ENCODE measurements at regions not wholly inside any gene's neighbourhood (a gene's known extent, or its start where the extent isn't known, plus 50 kb on each side); places are given as distances from the start of the nearest gene placed in this dataset.

DNA sequence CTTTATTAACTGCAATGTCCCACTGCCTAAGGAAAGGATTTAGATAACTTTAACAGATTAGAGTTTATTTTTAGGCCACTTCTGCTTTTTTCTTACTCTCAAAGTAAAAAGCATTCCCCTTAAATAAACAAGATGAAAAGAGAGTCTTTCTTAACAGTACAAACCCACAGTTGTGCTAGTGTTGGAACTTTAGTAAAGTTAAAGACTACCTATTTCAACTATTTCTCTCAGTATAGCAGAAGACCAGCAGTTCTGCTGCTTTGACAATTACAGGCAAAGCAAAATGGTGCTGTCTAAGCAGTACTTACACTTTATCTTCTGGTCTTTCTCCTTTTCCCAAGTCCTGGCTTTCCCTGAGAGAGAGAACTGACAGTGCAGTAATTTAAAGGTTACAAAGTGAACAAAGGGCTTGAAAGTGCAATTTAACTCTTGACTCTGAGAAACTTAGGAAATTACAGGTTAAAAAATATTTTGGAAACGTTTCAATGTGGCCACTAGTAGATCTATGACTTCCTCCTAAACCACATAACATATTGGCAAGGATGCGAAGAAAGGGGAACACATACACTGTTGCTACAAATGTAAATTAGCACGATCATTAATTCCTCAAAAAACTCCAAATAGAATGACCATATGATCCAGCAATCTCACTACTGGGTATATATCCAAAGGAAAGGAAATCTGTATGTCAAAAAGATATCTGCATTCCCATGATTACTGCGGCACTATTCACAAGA, 135.4 kb upstream of the POGK start:
- no peaks in the 10 kb centered on the region for H3K4me1 ChIP-seq (ENCODE audit: insufficient read depth)
- H3K27ac ChIP-seq, result no peak overlapping the region
- H3K4me2 ChIP-seq (ENCODE audit: unreplicated experiment), result no peak overlapping the region
- no peak overlapping the region for H3K9ac ChIP-seq
- H3K9me2 ChIP-seq (ENCODE audit: insufficient read depth), result no peaks in the 10 kb centered on the region
- 25 to 26% methylated on average over 4 of the region's 4 CpGs for WGBS, 2 experiments (ENCODE audit: low coverage in 1 of 2, low lambda C conversion rate in 2 of 2, missing lambda C conversion rate in 2 of 2)
- no peak overlapping the region for H3K4me3 ChIP-seq
- in situ Hi-C loops (cut with MboI), result no loop called here
- H2AFZ ChIP-seq, result no peak overlapping the region
- no peaks in the 10 kb centered on the region for H3K36me3 ChIP-seq (ENCODE audit: low read depth)
- H3F3A ChIP-seq (ENCODE audit: insufficient read depth), result no peaks in the 10 kb centered on the region
- H3K79me2 ChIP-seq (ENCODE audit: insufficient read depth), result no peaks in the 10 kb centered on the region
- no peak for TF ChIP-seq EZH2phosphoT487 (IDR thresholded peaks at IDR 0.05; ENCODE audit: insufficient read depth, low read depth)
- TF ChIP-seq EZH2 (IDR thresholded peaks at IDR 0.05; ENCODE audit: insufficient read depth, poor library complexity, severe bottlenecking), result no peak
- H3K27me3 ChIP-seq (replicated peaks; ENCODE audit: insufficient read depth), result no peaks in the 10 kb centered on the region
- no peak for DNase-seq
- H4K20me1 ChIP-seq (ENCODE audit: insufficient read depth), result no peaks in the 10 kb centered on the region
- H3K9me3 ChIP-seq (ENCODE audit: low read depth), result no peaks in the 10 kb centered on the region

GRCh38 chr1:166705376-166706289, 133.6 kb upstream of the POGK start:
- Histone ChIP-seq H3F3A (ENCODE audit: insufficient read depth) (no peaks in the 10 kb centered on the region), H3K36me3 (ENCODE audit: low read depth) (no peaks in the 10 kb centered on the region), H2AFZ (no peak overlapping the region), H4K20me1 (ENCODE audit: insufficient read depth) (no peaks in the 10 kb centered on the region), H3K79me2 (ENCODE audit: insufficient read depth) (no peaks in the 10 kb centered on the region), H3K4me1 (ENCODE audit: insufficient read depth) (no peaks in the 10 kb centered on the region), H3K9ac (no peak overlapping the region), H3K4me2 (ENCODE audit: unreplicated experiment) (no peak overlapping the region), H3K27me3 (replicated peaks; ENCODE audit: insufficient read depth) (no peaks in the 10 kb centered on the region), H3K9me3 (ENCODE audit: low read depth) (no peaks in the 10 kb centered on the region), H3K4me3 (no peak overlapping the region), H3K9me2 (ENCODE audit: insufficient read depth) (no peaks in the 10 kb centered on the region), H3K27ac (no peak overlapping the region)
- 0 to 1% methylated on average over 3 of the region's 3 CpGs for WGBS, 2 experiments (ENCODE audit: low coverage in 1 of 2, low lambda C conversion rate in 2 of 2, missing lambda C conversion rate in 2 of 2)
- no peak for DNase-seq
- in situ Hi-C loops (cut with MboI), result no loop called here
- TF ChIP-seq EZH2phosphoT487 (IDR thresholded peaks at IDR 0.05; ENCODE audit: insufficient read depth, low read depth), result no peak
- no peak for TF ChIP-seq EZH2 (IDR thresholded peaks at IDR 0.05; ENCODE audit: insufficient read depth, poor library complexity, severe bottlenecking)

- no peak for TF ChIP-seq EZH2 (IDR thresholded peaks at IDR 0.05; ENCODE audit: insufficient read depth, poor library complexity, severe bottlenecking)
- TF ChIP-seq EZH2phosphoT487 (IDR thresholded peaks at IDR 0.05; ENCODE audit: insufficient read depth, low read depth), result no peak
- Histone ChIP-seq H3K9me2 (ENCODE audit: insufficient read depth) (no peaks in the 10 kb centered on the region), H3K36me3 (ENCODE audit: low read depth) (no peaks in the 10 kb centered on the region)
Measured at GRCh38 chr1:166716620-166717019, 122.7 kb upstream of the POGK start.

GRCh38 chr1:166721145-166721544, 118.1 kb upstream of the POGK start:
- H3K9ac ChIP-seq, result no peak overlapping the region
- no peaks in the 10 kb centered on the region for H3K9me3 ChIP-seq (ENCODE audit: low read depth)
- no peaks in the 10 kb centered on the region for H4K20me1 ChIP-seq (ENCODE audit: insufficient read depth)
- H3K36me3 ChIP-seq (ENCODE audit: low read depth), result no peaks in the 10 kb centered on the region
- H3K4me1 ChIP-seq (ENCODE audit: insufficient read depth), result no peaks in the 10 kb centered on the region
- H3K9me2 ChIP-seq (ENCODE audit: insufficient read depth), result no peaks in the 10 kb centered on the region
- in situ Hi-C loops (cut with MboI), result no loop called here
- no peak for DNase-seq
- TF ChIP-seq EZH2phosphoT487 (IDR thresholded peaks at IDR 0.05; ENCODE audit: insufficient read depth, low read depth) (no peak), EZH2 (IDR thresholded peaks at IDR 0.05; ENCODE audit: insufficient read depth, poor library complexity, severe bottlenecking) (no peak)
- H2AFZ ChIP-seq, result no peak overlapping the region
- no peak overlapping the region for H3K4me2 ChIP-seq (ENCODE audit: unreplicated experiment)
- WGBS, 2 experiments (ENCODE audit: low coverage in 1 of 2, low lambda C conversion rate in 2 of 2, missing lambda C conversion rate in 2 of 2), result 1 to 2% methylated on average over 2 of the region's 2 CpGs
- no peak overlapping the region for H3K4me3 ChIP-seq
- no peaks in the 10 kb centered on the region for H3F3A ChIP-seq (ENCODE audit: insufficient read depth)
- H3K79me2 ChIP-seq (ENCODE audit: insufficient read depth), result no peaks in the 10 kb centered on the region
- H3K27ac ChIP-seq, result no peak overlapping the region
- no peaks in the 10 kb centered on the region for H3K27me3 ChIP-seq (replicated peaks; ENCODE audit: insufficient read depth)

More at GRCh38 chr1:166716620-166717019, 122.7 kb upstream of the POGK start:
- H3K9me3 ChIP-seq (ENCODE audit: low read depth), result no peaks in the 10 kb centered on the region
- no peak for DNase-seq
- H3F3A ChIP-seq (ENCODE audit: insufficient read depth), result no peaks in the 10 kb centered on the region
- no peaks in the 10 kb centered on the region for H3K4me1 ChIP-seq (ENCODE audit: insufficient read depth)
- no peak overlapping the region for H2AFZ ChIP-seq
- H3K27me3 ChIP-seq (replicated peaks; ENCODE audit: insufficient read depth), result no peaks in the 10 kb centered on the region
- H3K4me2 ChIP-seq (ENCODE audit: unreplicated experiment), result no peak overlapping the region
- no peaks in the 10 kb centered on the region for H4K20me1 ChIP-seq (ENCODE audit: insufficient read depth)
- no peak overlapping the region for H3K4me3 ChIP-seq
- in situ Hi-C loops (cut with MboI), result no loop called here
- H3K9ac ChIP-seq, result no peak overlapping the region
- no peaks in the 10 kb centered on the region for H3K79me2 ChIP-seq (ENCODE audit: insufficient read depth)
- no peak overlapping the region for H3K27ac ChIP-seq

Data from GM23248 (cell line).